Neural cell (in vitro differentiated cells): ENCODE measurements at regions not wholly inside any gene's neighbourhood (a gene's known extent, or its start where the extent isn't known, plus 50 kb on each side); places are given as distances from the start of the nearest gene placed in this dataset.

ENCODE experiments used
- CTCF ChIP-seq: fragments of 450-650 bp; IDR thresholded peaks from 2 replicates; pipeline ENCODE4 v1.5.1; 2014; ENCODE audit warnings: antibody characterized with exemption, mild to moderate bottlenecking, moderate library complexity; ENCODE audit not compliant: poor library complexity, severe bottlenecking
- EP300 ChIP-seq: fragments of 450-650 bp; conservative IDR thresholded peaks from 2 replicates; pipeline ENCODE4 v1.6.1; 2014; ENCODE audit warnings: antibody characterized with exemption, mild to moderate bottlenecking, moderate library complexity; ENCODE audit not compliant: poor library complexity, severe bottlenecking
- MXI1 ChIP-seq: fragments of 450-650 bp; conservative IDR thresholded peaks from 2 replicates; pipeline ENCODE4 v1.6.1; 2014; ENCODE audit warnings: antibody characterized with exemption, mild to moderate bottlenecking; ENCODE audit not compliant: poor library complexity, severe bottlenecking
- RAD21 ChIP-seq: fragments of 450-650 bp; conservative IDR thresholded peaks from 2 replicates; pipeline ENCODE4 v1.6.1; 2014; ENCODE audit warnings: antibody characterized with exemption, mild to moderate bottlenecking, moderate library complexity
- REST ChIP-seq: IDR thresholded peaks from 2 replicates; pipeline ENCODE4 v1.6.1; 2012; ENCODE audit warnings: borderline replicate concordance
- TAF1 ChIP-seq: IDR thresholded peaks from 2 replicates; pipeline ENCODE4 v1.6.1; 2012; ENCODE audit warnings: low read depth

GRCh38 chr2:145799595-145800108 lies 1279.7 kb upstream of the ZEB2 start:
- TF ChIP-seq CTCF: no peak
- no peak for TF ChIP-seq REST
- TF ChIP-seq MXI1: no peak
- TF ChIP-seq TAF1: no peak
- no peak for TF ChIP-seq RAD21
- TF ChIP-seq EP300: no peak
